A549 (cell line): ENCODE measurements at regions not wholly inside any gene's neighbourhood (a gene's known extent, or its start where the extent isn't known, plus 50 kb on each side); places are given as distances from the start of the nearest gene placed in this dataset.

ENCODE experiments used
- ATAC-seq, 2 experiments: fragments of 200-7000 bp in 1 of 2; fragments of >200 bp in 1 of 2; cut with Nextera tagmentation in 1 of 2; cut with Tn5 transposase in 1 of 2; 3 replicates each; pipeline versions ENCODE4 v1.8.0 to v1.9.1; 2018 to 2020; ENCODE audit warnings: mild to moderate bottlenecking in 1 of 2, moderate library complexity in 1 of 2
- CTCF ChIA-PET: fragments of 300-600 bp; sonication (Branson Sonifier 250); formaldehyde crosslinking; extraction: SDS; loops from one replicate; lab custom pipeline; 2021; ENCODE audit warnings: antibody characterized with exemption, inconsistent platforms; lab: Yijun Ruan, JAX
- POLR2A ChIA-PET: fragments of 350-600 bp; formaldehyde crosslinking; extraction: SDS; loops from one replicate; lab custom pipeline; 2021; ENCODE audit warnings: antibody characterized with exemption, inconsistent platforms; lab: Yijun Ruan, JAX
- DNase-seq, 2 experiments: peaks; one replicate each; pipeline versions ENCODE4 v3.0.0 to v3.0.0-alpha.2; 2011 to 2016; ENCODE audit warnings: low read depth in 1 of 2, low spot score in 1 of 2
- FAIRE-seq: peaks from 2 replicates; lab custom pipeline; 2011; peaks lifted over from hg19 to GRCh38; lab: Jason Lieb, UNC
- H3K27ac ChIP-seq, 2 experiments: fragments of >200 bp; sonication (Bioruptor Twin); formaldehyde crosslinking; 3 replicates each; pipeline ENCODE4 v1.5.1; 2016 to 2017
- H3K4me1 ChIP-seq: fragments of >200 bp; sonication (Bioruptor Twin); formaldehyde crosslinking; 3 replicates; pipeline ENCODE4 v1.6.1; 2016
- H3K4me2 ChIP-seq: fragments of >200 bp; sonication (Bioruptor Twin); formaldehyde crosslinking; 3 replicates; pipeline ENCODE4 v1.6.1; 2016
- H3K4me3 ChIP-seq: fragments of >200 bp; sonication (Bioruptor Twin); formaldehyde crosslinking; 3 replicates; pipeline ENCODE4 v1.5.1; 2016
- H3K9me3 ChIP-seq: fragments of >200 bp; sonication (Bioruptor Twin); formaldehyde crosslinking; 3 replicates; pipeline ENCODE4 v1.6.1; 2016
- ATOH8 ChIP-seq: fragments of 250-450 bp; sonication (Bioruptor Pico); IDR thresholded peaks from 2 replicates; pipeline ENCODE4 v1.5.0; 2020; ENCODE audit warnings: low read depth, mild to moderate bottlenecking, moderate library complexity
- BCL3 ChIP-seq: fragments of >200 bp; sonication (Bioruptor Twin); formaldehyde crosslinking; IDR thresholded peaks from 3 replicates; pipeline ENCODE4 v1.6.1; 2016
- CBX8 ChIP-seq: fragments of 200-600 bp; sonication (generic); IDR thresholded peaks from 2 replicates; pipeline ENCODE4 v1.6.1; 2016
- CEBPB ChIP-seq, 2 experiments: fragments of >200 bp in 1 of 2; sonication (Bioruptor Twin) in 1 of 2; formaldehyde crosslinking in 1 of 2; IDR thresholded peaks; 2 replicates each; pipeline ENCODE4 v1.6.1; 2012 to 2016
- CHD2 ChIP-seq: fragments of 150-350 bp; IDR thresholded peaks from 2 replicates; pipeline ENCODE4 v1.6.1; 2014; ENCODE audit warnings: low read length; ENCODE audit not compliant: partially characterized antibody
- E2F6 ChIP-seq: IDR thresholded peaks from 2 replicates; pipeline ENCODE4 v1.6.1; 2012; ENCODE audit warnings: low read depth, borderline replicate concordance
- EHF ChIP-seq: fragments of 250-450 bp; sonication (Bioruptor Pico); IDR thresholded peaks from 2 replicates; pipeline ENCODE4 v1.5.0; 2020; ENCODE audit warnings: mild to moderate bottlenecking
- ESRRA ChIP-seq: fragments of 150-350 bp; IDR thresholded peaks from 2 replicates; pipeline ENCODE4 v1.6.1; 2014; ENCODE audit warnings: mild to moderate bottlenecking, low read length, borderline replicate concordance
- FOSL2 ChIP-seq, 2 experiments: fragments of 450-650 bp in 1 of 2; fragments of >200 bp in 1 of 2; sonication (Bioruptor Twin) in 1 of 2; formaldehyde crosslinking; IDR thresholded peaks; 2 replicates each; pipeline versions ENCODE4 v1.5.0 to v1.6.1; 2016 to 2020; ENCODE audit warnings: mild to moderate bottlenecking in 1 of 2, moderate library complexity in 1 of 2
- GATA3 ChIP-seq: IDR thresholded peaks from 2 replicates; pipeline ENCODE4 v1.6.1; 2012; ENCODE audit warnings: borderline replicate concordance
- JUNB ChIP-seq: fragments of >200 bp; sonication (Bioruptor Twin); formaldehyde crosslinking; IDR thresholded peaks from 2 replicates; pipeline ENCODE4 v1.6.1; 2016
- MAFK ChIP-seq: fragments of 450-650 bp; IDR thresholded peaks from 2 replicates; pipeline ENCODE4 v1.6.1; 2014; ENCODE audit not compliant: partially characterized antibody
- NFE2L2 ChIP-seq: fragments of 150-350 bp; conservative IDR thresholded peaks from 2 replicates; pipeline ENCODE4 v1.6.1; 2014; ENCODE audit warnings: low read length
- NPAS2 ChIP-seq: fragments of 250-450 bp; sonication (Bioruptor Pico); IDR thresholded peaks from 2 replicates; pipeline ENCODE4 v1.8.0; 2022; ENCODE audit warnings: mild to moderate bottlenecking, moderate library complexity, borderline replicate concordance
- REST ChIP-seq: fragments of 200-600 bp; sonication (generic); IDR thresholded peaks from 2 replicates; pipeline ENCODE4 v1.6.1; 2016; ENCODE audit warnings: antibody characterized with exemption, mild to moderate bottlenecking, moderate library complexity
- WGBS: methylation state at CpG from one replicate; pipeline ENCODE4 v1.1.6; 2017; ENCODE audit errors: missing lambda C conversion rate; 5-methylcytosine and 5-hydroxymethylcytosine counted together

- CTCF ChIA-PET, result no interaction called here
- no peak for DNase-seq
- 71% methylated on average over 4 of the region's 4 CpGs for WGBS
- no peak for TF ChIP-seq ATOH8 (CRISPR knock-in tag)
- TF ChIP-seq NFE2L2, result no peak
- no peak for TF ChIP-seq EHF (CRISPR knock-in tag)
- no peak for TF ChIP-seq NPAS2 (CRISPR knock-in tag)
- TF ChIP-seq GATA3, result no peak
- TF ChIP-seq BCL3, result no peak
- no peak for TF ChIP-seq CEBPB (IDR thresholded peaks at IDR 0.05)
- TF ChIP-seq, all 56 proteins: peak for 0
- POLR2A ChIA-PET, result no interaction called here
- Histone ChIP-seq H3K4me1 (peaks cover 17% of the 10 kb centered on the region), H3K4me3 (no peak overlapping the region), H3K27ac (no peak overlapping the region), H3K4me2 (no peak overlapping the region), H3K9me3 (no peaks in the 10 kb centered on the region)
- ATAC-seq (no peak), FAIRE-seq (no peak)
Observed at GRCh38 chr9:14529629-14530028, 163.6 kb downstream of the ZDHHC21 start.

- ATAC-seq (no peak), FAIRE-seq (peak; percentile 18), DNase-seq (no peak)
- TF ChIP-seq JUNB (no peak), CHD2 (no peak), E2F6 (no peak), CBX8 (no peak)
- Histone ChIP-seq H3K4me2 (no peak overlapping the region), H3K4me3 (no peak overlapping the region), H3K9me3 (no peaks in the 10 kb centered on the region), H3K4me1 (peaks cover 17% of the 10 kb centered on the region), H3K27ac (no peak overlapping the region)
- POLR2A ChIA-PET, result no interaction called here
- CTCF ChIA-PET, result no interaction called here
- WGBS, result 51% methylated on average over 3 of the region's 3 CpGs
Observed at GRCh38 chr9:14529054-14529453, 164.2 kb downstream of the ZDHHC21 start.

- no peak for DNase-seq
- no peak overlapping the region for H3K4me2 ChIP-seq
- CTCF ChIA-PET, result no interaction called here
- no peak for FAIRE-seq
- 37% methylated on average over 4 of the region's 4 CpGs for WGBS
- no peaks in the 10 kb centered on the region for H3K9me3 ChIP-seq
- no peak overlapping the region for H3K27ac ChIP-seq
- H3K4me3 ChIP-seq, result no peak overlapping the region
- no peak for ATAC-seq
- POLR2A ChIA-PET, result no interaction called here
- H3K4me1 ChIP-seq, result no peaks in the 10 kb centered on the region
- TF ChIP-seq REST (no peak), FOSL2 (IDR thresholded peaks at IDR 0.05) (no peak), FOSL2 (CRISPR knock-in tag; IDR thresholded peaks at IDR 0.05) (no peak), MAFK (no peak), ESRRA (no peak)
Observed at GRCh38 chr9:14526504-14526903, 166.7 kb downstream of the ZDHHC21 start.
